ENCODE measurements at regions not wholly inside any gene's neighbourhood (a gene's known extent, or its start where the extent isn't known, plus 50 kb on each side); places are given as distances from the start of the nearest gene placed in this dataset.

DNA sequence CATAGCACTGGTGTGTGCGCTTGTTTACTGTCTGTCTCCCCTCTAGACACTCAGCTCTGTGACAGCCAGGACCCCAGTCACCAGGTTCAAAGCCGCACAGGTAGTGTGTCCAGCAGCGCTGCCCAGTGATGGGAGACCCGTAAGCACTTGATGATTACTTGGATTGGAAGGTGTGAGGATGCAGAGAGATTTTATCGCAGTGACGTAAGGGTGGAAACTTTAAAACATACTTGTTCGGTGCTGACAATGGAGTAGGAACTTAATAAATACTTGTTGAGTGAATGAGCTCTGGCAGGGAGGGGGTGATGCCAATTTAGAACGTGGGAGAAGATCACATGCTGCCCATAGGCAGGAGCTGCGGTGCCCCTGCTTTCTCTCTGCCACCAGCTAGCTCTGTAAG, 99.2 kb upstream of the PITX1 start:
- H3K36me3 ChIP-seq (ENCODE audit: insufficient read depth) = no peaks in the 10 kb centered on the region
- H4K20me1 ChIP-seq (ENCODE audit: insufficient read depth) = no peaks in the 10 kb centered on the region
- no peak overlapping the region for H3K4me3 ChIP-seq (IDR thresholded peaks at IDR 0.05; ENCODE audit: insufficient read depth, low read depth, low read length)
- H3K4me1 ChIP-seq (ENCODE audit: low read depth, poor library complexity, severe bottlenecking) = no peaks in the 10 kb centered on the region
- no peaks in the 10 kb centered on the region for H3K79me2 ChIP-seq (ENCODE audit: insufficient read depth, low read depth)
- no peak overlapping the region for H3K27ac ChIP-seq
- H3K4me2 ChIP-seq = no peak overlapping the region
- no peak overlapping the region for H3K9ac ChIP-seq
- no peak overlapping the region for H2AFZ ChIP-seq (ENCODE audit: low read depth)
- TF ChIP-seq, protein P1, sequence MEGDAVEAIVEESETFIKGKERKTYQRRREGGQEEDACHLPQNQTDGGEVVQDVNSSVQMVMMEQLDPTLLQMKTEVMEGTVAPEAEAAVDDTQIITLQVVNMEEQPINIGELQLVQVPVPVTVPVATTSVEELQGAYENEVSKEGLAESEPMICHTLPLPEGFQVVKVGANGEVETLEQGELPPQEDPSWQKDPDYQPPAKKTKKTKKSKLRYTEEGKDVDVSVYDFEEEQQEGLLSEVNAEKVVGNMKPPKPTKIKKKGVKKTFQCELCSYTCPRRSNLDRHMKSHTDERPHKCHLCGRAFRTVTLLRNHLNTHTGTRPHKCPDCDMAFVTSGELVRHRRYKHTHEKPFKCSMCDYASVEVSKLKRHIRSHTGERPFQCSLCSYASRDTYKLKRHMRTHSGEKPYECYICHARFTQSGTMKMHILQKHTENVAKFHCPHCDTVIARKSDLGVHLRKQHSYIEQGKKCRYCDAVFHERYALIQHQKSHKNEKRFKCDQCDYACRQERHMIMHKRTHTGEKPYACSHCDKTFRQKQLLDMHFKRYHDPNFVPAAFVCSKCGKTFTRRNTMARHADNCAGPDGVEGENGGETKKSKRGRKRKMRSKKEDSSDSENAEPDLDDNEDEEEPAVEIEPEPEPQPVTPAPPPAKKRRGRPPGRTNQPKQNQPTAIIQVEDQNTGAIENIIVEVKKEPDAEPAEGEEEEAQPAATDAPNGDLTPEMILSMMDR (conservative IDR thresholded peaks at IDR 0.05; ENCODE audit: low read depth, low read length) = no peak
- H3K27me3 ChIP-seq (ENCODE audit: insufficient read depth, low read depth) = no peaks in the 10 kb centered on the region

DNA sequence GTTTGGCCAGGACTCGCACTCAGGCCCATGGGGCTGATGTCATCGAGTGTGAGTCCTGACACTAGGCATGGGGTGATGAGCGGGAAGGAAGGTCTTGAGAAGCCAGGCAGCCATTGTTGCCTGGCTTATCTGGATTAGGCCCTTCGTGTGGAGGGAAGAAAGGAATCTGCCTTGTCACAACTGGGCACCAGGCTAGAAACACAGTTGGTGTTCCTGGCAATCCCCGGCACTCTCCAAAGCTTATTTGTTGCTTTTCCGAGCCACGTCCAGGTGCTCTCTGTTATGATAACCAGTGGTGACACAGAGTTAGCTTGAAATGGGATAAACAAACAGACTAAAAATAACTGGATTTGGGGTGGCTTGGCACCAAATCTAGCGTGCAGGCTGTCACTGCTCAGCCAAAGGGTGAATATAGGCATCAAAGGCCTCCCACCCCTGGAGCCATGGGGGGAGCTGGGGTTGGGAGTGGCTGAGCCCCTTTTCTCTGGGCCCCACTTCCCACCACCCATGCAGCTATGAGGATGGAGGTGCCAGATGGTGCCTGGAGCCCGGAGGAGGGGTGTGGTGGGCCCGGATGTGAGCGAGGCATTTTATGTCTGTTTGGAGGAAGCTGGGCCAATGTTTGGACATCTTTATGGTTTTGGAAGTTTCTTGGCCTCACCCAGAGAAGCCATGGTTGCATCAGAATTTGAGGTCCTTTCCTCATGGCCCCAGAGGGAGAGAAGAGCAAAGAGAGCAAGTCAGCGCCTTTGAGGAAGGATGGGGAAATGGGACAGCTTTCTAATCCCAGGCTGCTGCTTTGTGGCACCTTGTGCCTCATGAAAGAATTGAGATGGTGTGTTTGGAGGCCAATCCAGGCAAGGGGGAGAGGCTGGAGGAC, 98.0 kb upstream of the PITX1 start:
- Histone ChIP-seq H3K27ac (no peak overlapping the region), H3K4me3 (IDR thresholded peaks at IDR 0.05; ENCODE audit: insufficient read depth, low read depth, low read length) (no peak overlapping the region), H3K4me2 (no peak overlapping the region), H3K9ac (no peak overlapping the region), H3K36me3 (ENCODE audit: insufficient read depth) (no peaks in the 10 kb centered on the region), H4K20me1 (ENCODE audit: insufficient read depth) (no peaks in the 10 kb centered on the region), H2AFZ (ENCODE audit: low read depth) (no peak overlapping the region), H3K79me2 (ENCODE audit: insufficient read depth, low read depth) (no peaks in the 10 kb centered on the region), H3K4me1 (ENCODE audit: low read depth, poor library complexity, severe bottlenecking) (no peaks in the 10 kb centered on the region), H3K27me3 (ENCODE audit: insufficient read depth, low read depth) (no peaks in the 10 kb centered on the region)
- TF ChIP-seq, protein P1 (conservative IDR thresholded peaks at IDR 0.05; ENCODE audit: low read depth, low read length) = no peak

DNA sequence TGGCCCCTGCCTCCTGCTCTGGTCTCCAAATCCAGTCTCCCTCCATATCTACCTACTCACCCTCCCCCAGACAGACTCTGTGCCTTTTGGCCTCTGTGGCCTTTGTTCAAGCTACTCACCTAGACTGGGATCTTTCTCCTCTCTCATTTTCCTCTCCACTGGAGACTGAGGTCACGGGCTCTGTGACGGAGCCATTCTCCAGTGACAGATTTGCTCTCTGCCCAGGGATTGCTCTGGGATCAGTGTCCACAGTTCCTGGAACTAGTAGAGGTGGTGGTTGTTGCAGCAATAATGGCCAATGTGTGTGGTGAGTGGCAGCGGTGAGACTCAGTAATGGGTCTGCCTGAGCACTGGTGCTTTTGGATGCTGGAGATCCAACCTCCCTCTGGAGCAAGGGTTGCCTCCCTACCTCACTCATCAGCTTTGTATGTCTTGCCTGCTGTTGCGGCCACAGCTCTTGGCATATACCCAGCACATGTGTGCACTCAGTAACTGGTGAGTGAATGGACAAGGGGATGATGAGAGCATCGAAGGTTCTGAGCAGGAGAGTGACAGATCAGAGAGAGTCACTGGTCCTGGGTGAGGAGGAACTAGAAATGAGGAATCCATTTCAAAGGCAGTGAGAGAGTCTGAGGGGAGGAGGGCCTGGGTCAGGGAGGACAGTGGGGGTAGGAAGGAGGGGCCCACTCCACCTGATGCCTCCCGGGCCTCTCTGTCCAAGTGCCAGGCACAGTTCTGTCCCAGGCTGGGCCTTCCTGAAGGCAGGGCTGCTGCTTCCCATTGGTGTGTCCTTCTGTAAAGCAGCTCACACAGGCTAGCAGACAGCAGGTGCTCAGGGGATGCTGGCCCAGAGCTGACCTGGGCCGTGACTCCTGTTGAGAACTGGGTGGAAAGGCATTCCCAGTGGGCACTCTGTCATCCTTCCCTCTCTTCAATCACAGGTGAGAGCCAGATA, 96.5 kb upstream of the PITX1 start:
- Histone ChIP-seq H2AFZ (ENCODE audit: low read depth) (no peak overlapping the region), H3K27me3 (ENCODE audit: insufficient read depth, low read depth) (no peaks in the 10 kb centered on the region), H3K9ac (no peak overlapping the region), H4K20me1 (ENCODE audit: insufficient read depth) (no peaks in the 10 kb centered on the region), H3K4me1 (ENCODE audit: low read depth, poor library complexity, severe bottlenecking) (no peaks in the 10 kb centered on the region), H3K36me3 (ENCODE audit: insufficient read depth) (no peaks in the 10 kb centered on the region), H3K4me2 (no peak overlapping the region), H3K4me3 (IDR thresholded peaks at IDR 0.05; ENCODE audit: insufficient read depth, low read depth, low read length) (no peak overlapping the region), H3K79me2 (ENCODE audit: insufficient read depth, low read depth) (no peaks in the 10 kb centered on the region), H3K27ac (no peak overlapping the region)
- TF ChIP-seq, protein P1 (conservative IDR thresholded peaks at IDR 0.05; ENCODE audit: low read depth, low read length) = no peak

DNA sequence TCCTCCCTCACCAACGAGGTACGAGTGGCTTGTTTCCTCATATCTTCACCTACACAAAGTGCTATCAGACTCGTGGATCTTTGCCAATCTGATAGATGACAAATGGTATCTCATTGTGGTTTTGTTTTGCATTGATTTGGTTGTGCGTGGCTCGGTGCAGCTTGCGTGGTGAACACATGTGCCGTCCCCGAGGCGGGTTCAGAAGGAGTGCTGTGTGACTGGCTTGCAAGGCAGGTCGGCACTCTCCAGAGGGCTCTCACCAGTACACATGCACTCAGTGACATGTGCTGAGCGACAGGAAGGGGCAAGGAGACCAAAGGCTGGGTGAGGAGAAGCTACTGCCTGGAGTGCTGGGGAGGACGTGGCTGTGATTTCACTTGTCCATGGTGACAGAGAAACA, 95.3 kb upstream of the PITX1 start:
- Histone ChIP-seq H3K9ac (no peak overlapping the region), H3K79me2 (ENCODE audit: insufficient read depth, low read depth) (no peaks in the 10 kb centered on the region), H3K27ac (no peak overlapping the region), H3K4me3 (IDR thresholded peaks at IDR 0.05; ENCODE audit: insufficient read depth, low read depth, low read length) (no peak overlapping the region), H3K36me3 (ENCODE audit: insufficient read depth) (no peaks in the 10 kb centered on the region), H3K4me2 (no peak overlapping the region), H3K4me1 (ENCODE audit: low read depth, poor library complexity, severe bottlenecking) (no peaks in the 10 kb centered on the region), H4K20me1 (ENCODE audit: insufficient read depth) (no peaks in the 10 kb centered on the region), H3K27me3 (ENCODE audit: insufficient read depth, low read depth) (no peaks in the 10 kb centered on the region), H2AFZ (ENCODE audit: low read depth) (no peak overlapping the region)
- TF ChIP-seq, protein P1 (conservative IDR thresholded peaks at IDR 0.05; ENCODE audit: low read depth, low read length) = no peak
